Muscle layer of duodenum (tissue), 2 donors: ENCODE measurements at regions not wholly inside any gene's neighbourhood (a gene's known extent, or its start where the extent isn't known, plus 50 kb on each side); places are given as distances from the start of the nearest gene placed in this dataset.

ENCODE experiments used
- H3K27ac ChIP-seq: one replicate; pipeline ENCODE4 v1.7.0; 2013; ENCODE audit warnings: mild to moderate bottlenecking, low read length
- H3K27me3 ChIP-seq: one replicate; pipeline ENCODE4 v1.7.0; 2013; ENCODE audit warnings: low read depth, mild to moderate bottlenecking, control low read depth, low read length
- H3K36me3 ChIP-seq, 2 donors: one replicate each; pipeline ENCODE4 v1.7.0; 2013; ENCODE audit warnings: low read length in 2 of 2, control low read depth in 1 of 2, mild to moderate bottlenecking in 1 of 2; ENCODE audit not compliant: insufficient read depth in 2 of 2, control insufficient read depth in 1 of 2
- H3K4me1 ChIP-seq, 2 donors: one replicate each; pipeline ENCODE4 v1.7.0; 2013; ENCODE audit warnings: low read length in 2 of 2, mild to moderate bottlenecking in 2 of 2, control low read depth in 1 of 2, moderate library complexity in 1 of 2; ENCODE audit not compliant: insufficient read depth in 2 of 2, control insufficient read depth in 1 of 2
- H3K4me3 ChIP-seq, 2 donors: one replicate each; pipeline ENCODE4 v1.7.0; 2013; ENCODE audit warnings: low read length in 2 of 2, low read depth in 1 of 2, mild to moderate bottlenecking in 1 of 2
- H3K9me3 ChIP-seq, 2 donors: one replicate each; pipeline ENCODE4 v1.7.0; 2013; ENCODE audit warnings: low read length in 2 of 2, control low read depth in 1 of 2, mild to moderate bottlenecking in 1 of 2; ENCODE audit not compliant: control insufficient read depth in 1 of 2
- donor health status: healthy.

DNA sequence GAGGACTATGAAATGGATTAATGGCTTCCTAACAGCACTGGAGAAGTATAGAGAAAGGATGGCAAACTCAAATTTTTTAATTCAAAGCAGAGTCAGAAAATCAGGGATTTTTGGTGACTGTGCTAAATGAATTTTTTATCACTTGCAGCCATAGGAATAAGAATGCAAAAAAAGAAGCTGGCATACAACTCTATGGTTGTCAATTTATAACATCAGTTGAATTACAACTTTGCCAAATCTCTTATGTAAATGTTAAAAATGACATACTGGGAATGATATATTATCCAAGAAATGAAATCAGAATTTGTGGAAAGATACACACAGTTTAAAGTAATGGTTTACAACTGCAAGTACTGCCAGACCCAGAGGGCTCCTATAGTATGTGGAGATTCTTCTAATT, 106.5 kb downstream of the HTR1B start:
- no peaks in the 10 kb centered on the region for H3K4me1 ChIP-seq
- H3K4me3 ChIP-seq, result no peak overlapping the region
- H3K27ac ChIP-seq, result no peak overlapping the region
- H3K27me3 ChIP-seq, result no peaks in the 10 kb centered on the region
- no peaks in the 10 kb centered on the region for H3K36me3 ChIP-seq
- H3K9me3 ChIP-seq, result peaks cover 0 to 1% of the 10 kb centered on the region in 2 donors

DNA sequence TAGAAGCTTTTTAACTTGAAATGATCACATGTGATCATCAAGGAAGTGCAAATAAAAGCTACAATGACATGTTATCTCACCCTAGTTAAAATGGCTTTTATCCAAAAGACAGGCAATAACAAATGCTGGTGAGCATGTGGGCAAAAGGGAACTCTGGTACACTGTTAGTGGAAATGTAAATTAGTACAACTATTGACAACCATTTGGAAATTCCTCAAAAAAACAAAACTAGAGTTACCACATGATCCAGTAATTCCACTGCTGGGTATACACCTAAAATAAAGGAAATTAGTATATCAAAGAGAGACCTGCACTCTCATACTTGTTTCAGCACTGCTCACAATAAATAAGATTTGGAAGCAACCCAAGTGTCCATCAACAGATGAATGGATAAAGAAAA, 108.7 kb downstream of the HTR1B start:
- Histone ChIP-seq H3K27me3 (no peaks in the 10 kb centered on the region), H3K9me3 (no peaks in the 10 kb centered on the region), H3K27ac (no peak overlapping the region), H3K4me1 (no peaks in the 10 kb centered on the region), H3K36me3 (no peaks in the 10 kb centered on the region), H3K4me3 (no peak overlapping the region)

DNA sequence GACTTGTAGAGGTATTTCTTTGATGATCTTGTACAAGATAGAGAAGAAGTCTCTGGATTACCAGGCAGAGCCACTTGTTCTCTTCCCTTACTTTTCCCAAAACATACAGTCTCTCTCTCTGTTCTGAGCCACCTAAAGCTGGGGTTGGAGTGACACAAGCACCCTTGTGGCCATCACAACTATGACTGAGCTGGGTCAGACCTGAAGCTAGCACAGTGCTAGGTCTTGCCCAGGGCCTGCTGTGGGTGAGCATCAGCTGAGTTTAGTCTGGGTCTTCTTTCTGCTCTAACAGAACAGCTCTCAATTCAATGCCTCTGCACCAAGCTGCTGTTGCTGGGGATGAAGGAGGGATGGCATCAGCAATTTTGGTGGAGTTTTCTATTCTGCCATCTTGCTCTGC, 110.2 kb downstream of the HTR1B start:
- Histone ChIP-seq H3K36me3 (no peaks in the 10 kb centered on the region), H3K4me1 (no peaks in the 10 kb centered on the region), H3K4me3 (no peak overlapping the region), H3K27ac (no peak overlapping the region), H3K9me3 (no peaks in the 10 kb centered on the region), H3K27me3 (no peaks in the 10 kb centered on the region)

DNA sequence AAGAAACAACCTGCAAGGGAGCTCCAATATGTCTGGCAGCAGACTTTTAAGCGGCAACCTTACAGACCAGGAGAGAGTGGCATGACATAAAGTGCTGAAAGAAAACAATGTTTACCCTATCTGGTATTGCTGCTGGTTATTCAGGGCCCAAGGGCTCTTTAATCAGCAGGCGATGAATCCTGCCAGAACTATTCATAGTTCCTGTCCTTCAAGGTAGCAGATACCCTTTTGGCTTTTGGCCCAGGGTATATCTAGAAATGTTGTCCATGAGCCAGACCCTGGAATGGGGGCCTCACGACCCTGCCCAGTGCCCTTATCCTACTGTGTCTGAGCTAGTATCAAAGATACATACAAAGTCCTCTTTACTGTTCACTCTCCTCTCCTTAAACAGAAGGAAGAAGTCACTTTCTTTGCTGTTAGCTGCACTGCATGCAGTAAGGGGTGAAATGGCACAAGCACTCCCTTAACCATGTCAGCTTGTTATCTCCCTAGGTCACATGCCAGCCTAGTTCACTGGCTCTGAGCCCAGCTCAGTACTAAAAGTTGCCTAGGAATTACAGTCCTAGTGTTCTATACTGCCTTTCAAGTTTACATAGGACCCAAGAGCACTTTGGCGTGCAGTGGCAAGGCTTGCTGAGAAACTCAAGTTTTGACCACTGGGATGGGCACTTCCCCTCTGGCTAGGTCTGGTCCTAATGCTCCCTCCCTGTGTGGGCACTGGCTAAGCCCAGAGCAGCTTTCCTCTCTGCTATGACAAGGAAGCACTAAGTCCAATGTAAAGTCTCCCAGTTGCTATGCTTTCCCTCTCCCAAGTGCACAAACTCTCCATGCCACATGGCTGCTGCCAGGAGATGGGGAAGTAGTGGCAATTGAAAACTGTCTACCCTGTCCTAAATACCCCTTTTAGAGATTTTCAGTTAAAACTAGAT, 122.0 kb downstream of the HTR1B start:
- Histone ChIP-seq H3K27ac (no peak overlapping the region), H3K9me3 (no peaks in the 10 kb centered on the region), H3K27me3 (no peaks in the 10 kb centered on the region), H3K36me3 (no peaks in the 10 kb centered on the region), H3K4me1 (no peaks in the 10 kb centered on the region), H3K4me3 (no peak overlapping the region)

DNA sequence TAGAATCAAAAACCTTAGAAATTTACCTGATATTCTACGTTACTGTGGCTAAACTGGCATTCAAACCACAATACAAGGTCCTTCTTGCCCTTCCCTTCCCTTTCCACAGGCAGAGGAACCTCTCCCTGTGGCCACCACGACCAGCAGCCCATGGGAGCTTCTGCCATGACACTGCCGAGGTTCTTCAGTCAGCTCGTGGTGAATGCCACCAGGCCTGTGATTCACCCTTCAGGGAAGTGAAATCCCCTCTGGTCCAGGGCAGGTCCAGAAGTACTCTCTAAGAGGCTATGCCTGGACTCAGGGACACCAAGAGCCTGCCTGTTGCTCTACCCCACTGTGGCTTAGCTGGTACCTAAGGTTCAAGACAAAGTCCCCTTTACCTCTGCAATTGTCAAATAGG, 123.0 kb downstream of the HTR1B start:
- H3K36me3 ChIP-seq, result no peaks in the 10 kb centered on the region
- H3K27ac ChIP-seq, result no peak overlapping the region
- no peaks in the 10 kb centered on the region for H3K9me3 ChIP-seq
- no peaks in the 10 kb centered on the region for H3K27me3 ChIP-seq
- no peak overlapping the region for H3K4me3 ChIP-seq
- H3K4me1 ChIP-seq, result no peaks in the 10 kb centered on the region

DNA sequence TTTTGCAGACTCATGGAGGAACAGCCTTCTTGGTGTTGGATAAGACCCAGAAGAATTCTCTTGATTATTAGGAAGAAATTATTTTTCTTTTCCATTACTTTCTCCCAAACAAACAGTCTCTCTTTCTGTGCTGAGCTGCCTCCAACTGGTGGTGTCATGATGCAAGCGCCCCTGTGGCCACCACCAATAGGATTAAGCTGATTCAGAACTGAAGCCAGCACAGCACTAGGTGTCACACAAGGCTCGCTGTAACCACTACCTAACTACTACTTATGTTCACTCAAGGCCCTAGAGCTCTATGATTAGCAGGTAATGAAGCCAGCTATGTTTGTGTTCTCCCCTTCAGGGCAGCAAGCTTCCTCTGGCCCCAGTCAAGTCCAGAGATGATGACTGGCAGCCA, 123.4 kb downstream of the HTR1B start:
- no peaks in the 10 kb centered on the region for H3K27me3 ChIP-seq
- H3K4me3 ChIP-seq, result no peak overlapping the region
- no peaks in the 10 kb centered on the region for H3K9me3 ChIP-seq
- H3K36me3 ChIP-seq, result no peaks in the 10 kb centered on the region
- H3K27ac ChIP-seq, result no peak overlapping the region
- H3K4me1 ChIP-seq, result no peaks in the 10 kb centered on the region

DNA sequence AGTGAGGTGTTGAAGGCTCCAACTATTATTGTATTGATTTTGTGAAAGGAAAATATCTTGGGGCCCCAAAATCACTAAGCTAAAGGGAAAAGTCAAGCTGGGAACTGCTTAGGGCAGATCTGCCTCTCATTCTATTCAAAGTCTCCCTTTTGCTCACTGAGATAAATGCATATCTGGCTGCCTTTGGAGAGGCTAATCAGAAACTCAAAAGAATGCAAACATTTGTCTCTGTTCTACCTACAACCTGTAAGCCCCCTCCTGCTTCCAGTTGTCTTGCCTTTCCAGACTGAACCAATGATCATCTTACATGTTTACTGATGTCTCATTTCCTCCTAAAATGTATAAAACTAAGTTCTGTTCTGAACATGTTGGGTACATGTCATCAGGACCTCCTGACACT, 125.9 kb downstream of the HTR1B start:
- no peak overlapping the region for H3K27ac ChIP-seq
- no peaks in the 10 kb centered on the region for H3K4me1 ChIP-seq
- no peak overlapping the region for H3K4me3 ChIP-seq
- H3K36me3 ChIP-seq, result no peaks in the 10 kb centered on the region
- peaks cover 0 to 17% of the 10 kb centered on the region in 2 donors for H3K9me3 ChIP-seq
- no peaks in the 10 kb centered on the region for H3K27me3 ChIP-seq

DNA sequence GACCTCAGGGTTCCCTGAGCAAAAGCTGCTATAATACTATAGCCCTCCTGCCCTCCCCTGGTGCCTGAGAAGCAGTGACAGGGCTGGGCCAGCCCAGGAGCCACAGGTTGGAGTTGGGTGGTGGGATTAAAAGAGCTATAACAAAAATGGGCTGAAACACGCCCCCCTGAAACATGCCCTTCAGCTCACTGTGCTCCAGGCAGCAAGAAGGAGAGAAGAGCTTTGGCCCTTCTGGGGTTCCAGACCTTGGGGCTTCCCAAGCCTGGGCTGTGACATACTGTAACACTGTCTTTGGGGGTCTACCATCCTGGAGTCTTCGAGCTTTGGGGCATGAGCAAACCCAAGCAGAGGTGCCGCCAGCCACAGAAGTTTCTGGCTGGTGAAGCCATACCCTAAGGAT, 129.2 kb downstream of the HTR1B start:
- H3K9me3 ChIP-seq, result peaks cover 0 to 17% of the 10 kb centered on the region in 2 donors
- no peaks in the 10 kb centered on the region for H3K27me3 ChIP-seq
- peak overlapping the region in 1 of 2 donors; percentile 1 for H3K4me3 ChIP-seq
- H3K27ac ChIP-seq, result no peak overlapping the region
- no peaks in the 10 kb centered on the region for H3K36me3 ChIP-seq
- H3K4me1 ChIP-seq, result no peaks in the 10 kb centered on the region

DNA sequence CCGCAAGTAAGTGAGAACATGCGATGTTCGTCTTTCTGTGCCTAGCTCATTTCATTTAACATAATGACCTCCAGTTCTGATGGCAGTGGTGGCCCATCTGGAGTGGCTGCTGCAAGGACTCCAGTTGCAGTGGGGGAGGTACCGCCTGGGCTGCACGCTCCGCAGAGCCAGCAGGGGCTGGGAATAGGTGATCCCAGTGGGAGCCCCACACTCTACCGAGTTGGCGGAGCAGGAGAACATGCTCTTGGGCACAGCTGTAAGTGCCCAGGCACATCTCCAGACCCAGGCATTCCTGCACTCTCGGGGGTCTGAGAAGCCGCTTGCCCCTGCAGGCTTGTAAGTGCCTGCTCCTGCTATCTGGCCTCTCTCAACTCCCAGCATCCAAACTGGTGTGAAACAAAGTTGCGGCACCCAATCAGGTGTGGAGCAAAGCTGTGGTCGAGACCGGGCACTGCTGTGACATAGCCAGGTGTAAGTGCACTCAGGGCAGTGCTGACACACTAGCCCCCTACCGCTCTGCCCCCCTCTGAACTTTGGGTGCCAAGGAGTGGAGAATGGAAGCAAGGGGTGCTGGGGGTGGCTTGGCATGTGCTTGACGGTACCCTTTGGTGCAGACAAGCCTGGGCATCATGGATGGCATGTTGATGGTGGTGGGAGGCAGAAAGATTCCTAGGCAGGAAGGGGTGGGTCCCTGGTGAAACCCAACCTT, 130.2 kb downstream of the HTR1B start:
- Histone ChIP-seq H3K27ac (no peak overlapping the region), H3K4me3 (peak overlapping the region in 1 of 2 donors; percentile 1), H3K27me3 (no peaks in the 10 kb centered on the region), H3K9me3 (peaks cover 0 to 17% of the 10 kb centered on the region in 2 donors), H3K36me3 (no peaks in the 10 kb centered on the region), H3K4me1 (no peaks in the 10 kb centered on the region)

DNA sequence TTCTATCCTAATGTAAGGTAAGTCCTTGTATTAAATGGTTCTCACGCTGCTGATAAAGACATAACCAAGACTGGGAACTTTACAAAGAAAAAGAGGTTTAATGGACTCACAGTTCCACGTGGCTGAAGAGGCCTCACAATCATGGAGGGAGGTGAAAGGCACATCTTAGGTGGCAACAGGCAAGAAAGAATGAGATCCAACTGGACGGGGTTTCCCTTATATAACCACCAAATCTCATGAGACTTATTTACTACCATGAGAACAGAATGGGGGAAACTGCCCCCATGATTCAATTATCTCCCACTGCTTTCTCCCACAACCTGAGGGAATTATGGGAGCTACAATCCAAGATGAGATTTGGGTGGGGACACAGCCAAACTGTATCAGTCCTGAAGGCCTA, 136.6 kb downstream of the HTR1B start:
- H3K27ac ChIP-seq, result no peak overlapping the region

DNA sequence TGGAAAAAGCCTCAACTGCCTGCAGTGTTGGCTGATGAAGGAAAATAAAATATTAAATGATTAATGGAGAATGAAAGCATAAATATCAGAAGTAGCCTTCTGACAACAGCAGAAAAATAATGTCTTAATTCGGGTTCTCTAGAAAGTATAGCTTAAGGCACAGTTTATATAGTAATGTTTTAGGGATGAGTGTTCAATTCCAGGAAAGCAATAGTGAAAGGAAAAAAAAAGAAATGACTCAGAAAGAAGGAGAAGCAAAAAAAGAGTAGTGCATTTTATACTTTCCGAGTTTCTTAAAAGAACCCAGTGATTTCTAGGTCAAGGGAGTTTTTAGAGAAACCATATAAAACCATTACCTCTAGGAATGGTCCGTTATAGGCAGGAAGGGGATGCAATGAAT, 137.3 kb downstream of the HTR1B start:
- no peaks in the 10 kb centered on the region for H3K9me3 ChIP-seq
- no peak overlapping the region for H3K27ac ChIP-seq

More for the DNA sequence above, 136.6 kb downstream of the HTR1B start:
- H3K9me3 ChIP-seq, result no peaks in the 10 kb centered on the region
- no peaks in the 10 kb centered on the region for H3K36me3 ChIP-seq
- H3K4me3 ChIP-seq, result no peak overlapping the region
- no peaks in the 10 kb centered on the region for H3K27me3 ChIP-seq
- no peaks in the 10 kb centered on the region for H3K4me1 ChIP-seq

More for the DNA sequence above, 137.3 kb downstream of the HTR1B start:
- Histone ChIP-seq H3K36me3 (no peaks in the 10 kb centered on the region), H3K4me3 (no peak overlapping the region), H3K4me1 (no peaks in the 10 kb centered on the region), H3K27me3 (no peaks in the 10 kb centered on the region)
